ENCODE measurements at regions not wholly inside any gene's neighbourhood (a gene's known extent, or its start where the extent isn't known, plus 50 kb on each side); places are given as distances from the start of the nearest gene placed in this dataset.

- H3K9me3 ChIP-seq = no peaks in the 10 kb centered on the region
- H3K4me1 ChIP-seq = no peaks in the 10 kb centered on the region
- no peaks in the 10 kb centered on the region for H3K27me3 ChIP-seq (replicated peaks; ENCODE audit: control insufficient read depth, insufficient read depth, low read length)
- Mint-ChIP-seq H3K36me3 (ENCODE audit: insufficient read depth, unreplicated experiment) (no peaks in the 10 kb centered on the region), H3K4me1 (ENCODE audit: low read depth, unreplicated experiment) (no peaks in the 10 kb centered on the region), H3K9me3 (ENCODE audit: unreplicated experiment) (no peaks in the 10 kb centered on the region), H3K27ac (ENCODE audit: unreplicated experiment) (no peak overlapping the region), H3K27me3 (ENCODE audit: insufficient read depth, unreplicated experiment) (peaks cover 5% of the 10 kb centered on the region), H3K4me3 (ENCODE audit: unreplicated experiment) (no peak overlapping the region)
- BruUV-seq (replicated peaks) = no TSS peak
- no peak for DNase-seq
- CTCF ChIA-PET = no interaction called here
- H3K36me3 ChIP-seq (ENCODE audit: control insufficient read depth, insufficient read depth, low read length) = no peaks in the 10 kb centered on the region
- H3K4me3 ChIP-seq (ENCODE audit: low read depth, low read length) = no peak overlapping the region
- no peak for TF ChIP-seq CTCF (IDR thresholded peaks at IDR 0.05; ENCODE audit: insufficient read depth in 1 of 2, low read depth in 1 of 2, low read length in 1 of 2, severe bottlenecking in 1 of 2, unreplicated experiment in 1 of 2)
- intact Hi-C loops (cut with micrococcal nuclease; ENCODE audit: unreplicated experiment) = no loop called here
- POLR2A ChIA-PET = no interaction called here
Observed at GRCh38 chr6:170461556-170462365, 91.3 kb downstream of the PSMB1 start.

- Mint-ChIP-seq H3K27ac (ENCODE audit: unreplicated experiment) (no peak overlapping the region), H3K27me3 (ENCODE audit: insufficient read depth, unreplicated experiment) (peaks cover 5% of the 10 kb centered on the region), H3K4me1 (ENCODE audit: low read depth, unreplicated experiment) (no peaks in the 10 kb centered on the region), H3K9me3 (ENCODE audit: unreplicated experiment) (no peaks in the 10 kb centered on the region), H3K36me3 (ENCODE audit: insufficient read depth, unreplicated experiment) (no peaks in the 10 kb centered on the region), H3K4me3 (ENCODE audit: unreplicated experiment) (no peak overlapping the region)
- intact Hi-C loops (cut with micrococcal nuclease; ENCODE audit: unreplicated experiment) = no loop called here
- no TSS peak for BruUV-seq (replicated peaks)
- H3K4me3 ChIP-seq (ENCODE audit: low read depth, low read length) = no peak overlapping the region
- no peak for TF ChIP-seq CTCF (IDR thresholded peaks at IDR 0.05; ENCODE audit: insufficient read depth in 1 of 2, low read depth in 1 of 2, low read length in 1 of 2, severe bottlenecking in 1 of 2, unreplicated experiment in 1 of 2)
- H3K4me1 ChIP-seq = no peaks in the 10 kb centered on the region
- H3K36me3 ChIP-seq (ENCODE audit: control insufficient read depth, insufficient read depth, low read length) = no peaks in the 10 kb centered on the region
- H3K9me3 ChIP-seq = no peaks in the 10 kb centered on the region
- no peak for DNase-seq
- no peaks in the 10 kb centered on the region for H3K27me3 ChIP-seq (replicated peaks; ENCODE audit: control insufficient read depth, insufficient read depth, low read length)
- ChIA-PET POLR2A (no interaction called here), CTCF (no interaction called here)
Observed at GRCh38 chr6:170461111-170461510, 92.0 kb downstream of the PSMB1 start.

GRCh38 chr6:170460641-170461040, 92.5 kb downstream of the PSMB1 start:
- H3K4me3 ChIP-seq (ENCODE audit: low read depth, low read length) = no peak overlapping the region

More at GRCh38 chr6:170460641-170461040, 92.5 kb downstream of the PSMB1 start:
- TF ChIP-seq CTCF (IDR thresholded peaks at IDR 0.05; ENCODE audit: insufficient read depth in 1 of 2, low read depth in 1 of 2, low read length in 1 of 2, severe bottlenecking in 1 of 2, unreplicated experiment in 1 of 2) = no peak
- H3K27me3 Mint-ChIP-seq (ENCODE audit: insufficient read depth, unreplicated experiment) = peaks cover 5% of the 10 kb centered on the region
- no peaks in the 10 kb centered on the region for H3K4me1 Mint-ChIP-seq (ENCODE audit: low read depth, unreplicated experiment)
- Histone ChIP-seq H3K27me3 (replicated peaks; ENCODE audit: control insufficient read depth, insufficient read depth, low read length) (no peaks in the 10 kb centered on the region), H3K4me1 (no peaks in the 10 kb centered on the region), H3K9me3 (no peaks in the 10 kb centered on the region), H3K36me3 (ENCODE audit: control insufficient read depth, insufficient read depth, low read length) (no peaks in the 10 kb centered on the region)
- no peak overlapping the region for H3K4me3 Mint-ChIP-seq (ENCODE audit: unreplicated experiment)
- no peak overlapping the region for H3K27ac Mint-ChIP-seq (ENCODE audit: unreplicated experiment)
- no peaks in the 10 kb centered on the region for H3K9me3 Mint-ChIP-seq (ENCODE audit: unreplicated experiment)
- intact Hi-C loops (cut with micrococcal nuclease; ENCODE audit: unreplicated experiment) = no loop called here
- ChIA-PET POLR2A (no interaction called here), CTCF (no interaction called here)
- DNase-seq = no peak
- no TSS peak for BruUV-seq (replicated peaks)
- no peaks in the 10 kb centered on the region for H3K36me3 Mint-ChIP-seq (ENCODE audit: insufficient read depth, unreplicated experiment)

Measured in Caco-2 (cell line).